ENCODE measurements at regions not wholly inside any gene's neighbourhood (a gene's known extent, or its start where the extent isn't known, plus 50 kb on each side); places are given as distances from the start of the nearest gene placed in this dataset.

DNA sequence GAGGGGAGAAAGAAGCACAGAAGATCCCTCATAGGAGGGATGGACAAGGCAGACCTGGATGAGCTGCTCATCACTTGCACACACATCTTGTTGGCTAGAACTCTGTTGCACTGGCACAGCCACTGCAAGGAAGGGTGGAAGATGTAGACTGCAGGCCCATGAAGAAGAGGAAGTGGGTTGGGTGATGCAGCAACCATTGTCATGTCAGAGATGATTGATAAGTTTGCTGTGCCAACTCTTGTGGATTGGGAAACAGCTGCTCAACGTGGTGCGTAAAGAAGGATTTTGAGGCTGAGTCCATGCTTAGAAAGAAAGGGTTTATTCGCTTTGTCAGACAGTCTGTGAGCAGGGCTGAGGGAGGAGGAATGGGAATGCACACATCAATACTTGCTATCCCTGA lies 161.4 kb upstream of the MPHOSPH6 start:
- no peak for TF ChIP-seq TAF7 (tag; IDR thresholded peaks at IDR 0.05)
- TF ChIP-seq, protein P1, sequence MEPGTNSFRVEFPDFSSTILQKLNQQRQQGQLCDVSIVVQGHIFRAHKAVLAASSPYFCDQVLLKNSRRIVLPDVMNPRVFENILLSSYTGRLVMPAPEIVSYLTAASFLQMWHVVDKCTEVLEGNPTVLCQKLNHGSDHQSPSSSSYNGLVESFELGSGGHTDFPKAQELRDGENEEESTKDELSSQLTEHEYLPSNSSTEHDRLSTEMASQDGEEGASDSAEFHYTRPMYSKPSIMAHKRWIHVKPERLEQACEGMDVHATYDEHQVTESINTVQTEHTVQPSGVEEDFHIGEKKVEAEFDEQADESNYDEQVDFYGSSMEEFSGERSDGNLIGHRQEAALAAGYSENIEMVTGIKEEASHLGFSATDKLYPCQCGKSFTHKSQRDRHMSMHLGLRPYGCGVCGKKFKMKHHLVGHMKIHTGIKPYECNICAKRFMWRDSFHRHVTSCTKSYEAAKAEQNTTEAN (CRISPR knock-in tag; IDR thresholded peaks at IDR 0.05): no peak
- no peak for TF ChIP-seq EZH2 (IDR thresholded peaks at IDR 0.05; ENCODE audit: borderline replicate concordance, low read depth, low read length)
- TF ChIP-seq, protein P2, sequence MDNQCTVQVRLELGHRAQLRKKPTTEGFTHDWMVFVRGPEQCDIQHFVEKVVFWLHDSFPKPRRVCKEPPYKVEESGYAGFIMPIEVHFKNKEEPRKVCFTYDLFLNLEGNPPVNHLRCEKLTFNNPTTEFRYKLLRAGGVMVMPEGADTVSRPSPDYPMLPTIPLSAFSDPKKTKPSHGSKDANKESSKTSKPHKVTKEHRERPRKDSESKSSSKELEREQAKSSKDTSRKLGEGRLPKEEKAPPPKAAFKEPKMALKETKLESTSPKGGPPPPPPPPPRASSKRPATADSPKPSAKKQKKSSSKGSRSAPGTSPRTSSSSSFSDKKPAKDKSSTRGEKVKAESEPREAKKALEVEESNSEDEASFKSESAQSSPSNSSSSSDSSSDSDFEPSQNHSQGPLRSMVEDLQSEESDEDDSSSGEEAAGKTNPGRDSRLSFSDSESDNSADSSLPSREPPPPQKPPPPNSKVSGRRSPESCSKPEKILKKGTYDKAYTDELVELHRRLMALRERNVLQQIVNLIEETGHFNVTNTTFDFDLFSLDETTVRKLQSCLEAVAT (IDR thresholded peaks at IDR 0.05): no peak
- no peak for TF ChIP-seq CXXC5 (CRISPR knock-in tag; IDR thresholded peaks at IDR 0.05)
- no peak for TF ChIP-seq HDAC2 (IDR thresholded peaks at IDR 0.05)
- TF ChIP-seq, protein P3, sequence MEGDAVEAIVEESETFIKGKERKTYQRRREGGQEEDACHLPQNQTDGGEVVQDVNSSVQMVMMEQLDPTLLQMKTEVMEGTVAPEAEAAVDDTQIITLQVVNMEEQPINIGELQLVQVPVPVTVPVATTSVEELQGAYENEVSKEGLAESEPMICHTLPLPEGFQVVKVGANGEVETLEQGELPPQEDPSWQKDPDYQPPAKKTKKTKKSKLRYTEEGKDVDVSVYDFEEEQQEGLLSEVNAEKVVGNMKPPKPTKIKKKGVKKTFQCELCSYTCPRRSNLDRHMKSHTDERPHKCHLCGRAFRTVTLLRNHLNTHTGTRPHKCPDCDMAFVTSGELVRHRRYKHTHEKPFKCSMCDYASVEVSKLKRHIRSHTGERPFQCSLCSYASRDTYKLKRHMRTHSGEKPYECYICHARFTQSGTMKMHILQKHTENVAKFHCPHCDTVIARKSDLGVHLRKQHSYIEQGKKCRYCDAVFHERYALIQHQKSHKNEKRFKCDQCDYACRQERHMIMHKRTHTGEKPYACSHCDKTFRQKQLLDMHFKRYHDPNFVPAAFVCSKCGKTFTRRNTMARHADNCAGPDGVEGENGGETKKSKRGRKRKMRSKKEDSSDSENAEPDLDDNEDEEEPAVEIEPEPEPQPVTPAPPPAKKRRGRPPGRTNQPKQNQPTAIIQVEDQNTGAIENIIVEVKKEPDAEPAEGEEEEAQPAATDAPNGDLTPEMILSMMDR (IDR thresholded peaks at IDR 0.05 in 2 of 3, conservative IDR thresholded peaks at IDR 0.05 in 1 of 3; ENCODE audit: insufficient read depth in 2 of 3, low read depth in 1 of 3, low read length in 3 of 3): no peak

All from K562 (cell line).